Left lung (tissue), 4 donors: ENCODE measurements at regions not wholly inside any gene's neighbourhood (a gene's known extent, or its start where the extent isn't known, plus 50 kb on each side); places are given as distances from the start of the nearest gene placed in this dataset.

ENCODE experiments used
- ATAC-seq: fragments of 200-7000 bp; cut with Tn5 transposase; one replicate; pipeline ENCODE4 v1.9.1; 2020; ENCODE audit warnings: moderate library complexity
- DNase-seq, 4 donors: peaks; one replicate each; pipeline ENCODE4 v3.0.0-alpha.2; 2013 to 2020
- H3K27ac ChIP-seq, 2 donors: fragments of 200-600 bp; sonication (generic) in 1 of 2; one replicate each; pipeline versions ENCODE4 v1.5.0 to v1.8.0; 2020 to 2021
- H3K27me3 ChIP-seq, 2 donors: fragments of 200-600 bp; sonication (generic) in 1 of 2; one replicate each; pipeline versions ENCODE4 v1.5.0 to v1.8.0; 2020 to 2021
- H3K36me3 ChIP-seq, 2 donors: fragments of 200-600 bp; sonication (generic) in 1 of 2; one replicate each; pipeline versions ENCODE4 v1.5.0 to v1.8.0; 2020 to 2021
- H3K4me1 ChIP-seq, 2 donors: fragments of 200-600 bp; one replicate each; pipeline ENCODE4 v1.8.0; 2021
- H3K4me3 ChIP-seq, 2 donors: fragments of 200-600 bp; sonication (generic) in 1 of 2; one replicate each; pipeline versions ENCODE4 v1.5.0 to v1.8.0; 2020 to 2021; ENCODE audit warnings: mild to moderate bottlenecking in 1 of 2
- H3K9me3 ChIP-seq, 2 donors: fragments of 200-600 bp; sonication (generic) in 1 of 2; one replicate each; pipeline versions ENCODE4 v1.5.0 to v1.8.0; 2020 to 2021
- CTCF ChIP-seq, 2 donors: fragments of 200-600 bp; sonication (generic) in 1 of 2; IDR thresholded peaks; one replicate each; pipeline versions ENCODE4 v1.5.0 to v1.8.0; 2021; ENCODE audit warnings: antibody characterized with exemption in 2 of 2
- intact Hi-C, 2 donors: fragments of 100-400 bp; cut with DNase I; formaldehyde crosslinking; loops; one replicate each; pipeline versions ENCODE4 v1.11.2 to v1.14.2; 2022
- donor health status: DM: no; HTN: yes; CAD: no.
- donor health status: DM: no; HTN: no; CAD: no.

DNA sequence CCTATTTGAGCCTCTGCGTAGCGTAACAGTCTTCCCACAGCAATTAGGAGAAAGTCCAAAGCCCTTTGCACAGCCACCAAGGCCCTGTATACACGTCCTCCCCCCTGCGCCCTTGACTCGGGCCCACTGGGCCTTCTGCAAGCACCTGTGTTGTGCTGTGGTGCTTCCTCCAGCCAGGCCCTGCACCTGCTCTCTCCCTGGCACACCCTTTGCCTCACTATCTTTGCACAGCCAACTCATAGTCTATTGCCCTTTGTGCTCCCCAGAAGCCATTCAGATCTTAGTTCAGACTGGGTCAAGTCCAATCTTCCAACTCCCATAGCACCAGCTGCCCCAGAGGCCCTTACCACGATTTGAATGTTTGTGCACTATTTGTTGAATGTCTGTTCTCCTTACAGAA, 271.6 kb upstream of the MGAT5 start:
- H3K27ac ChIP-seq, result no peak overlapping the region
- no peak overlapping the region for H3K4me3 ChIP-seq
- no peaks in the 10 kb centered on the region for H3K36me3 ChIP-seq
- no peaks in the 10 kb centered on the region for H3K4me1 ChIP-seq
- ATAC-seq (no peak), DNase-seq (no peak)
- no peaks in the 10 kb centered on the region for H3K27me3 ChIP-seq
- H3K9me3 ChIP-seq, result peaks cover 0 to 2% of the 10 kb centered on the region in 2 donors
- intact Hi-C loops, result no loop called here
- TF ChIP-seq CTCF (IDR thresholded peaks at IDR 0.05), result no peak

- H3K4me3 ChIP-seq, result no peak overlapping the region
- intact Hi-C loops, result no loop called here
- peaks cover 0 to 2% of the 10 kb centered on the region in 2 donors for H3K9me3 ChIP-seq
- DNase-seq (no peak), ATAC-seq (no peak)
- H3K27me3 ChIP-seq, result no peaks in the 10 kb centered on the region
- no peak overlapping the region for H3K27ac ChIP-seq
- H3K4me1 ChIP-seq, result no peaks in the 10 kb centered on the region
- no peak for TF ChIP-seq CTCF (IDR thresholded peaks at IDR 0.05)
- H3K36me3 ChIP-seq, result no peaks in the 10 kb centered on the region
These were observed 268.3 kb upstream of the MGAT5 start for GRCh38 chr2:133985563-133985962.

GRCh38 chr2:133986081-133986837, 267.6 kb upstream of the MGAT5 start:
- ATAC-seq (peak; percentile 63), DNase-seq (no peak)
- intact Hi-C loops, result no loop called here
- Histone ChIP-seq H3K27ac (no peak overlapping the region), H3K36me3 (no peaks in the 10 kb centered on the region), H3K27me3 (no peaks in the 10 kb centered on the region), H3K4me3 (no peak overlapping the region), H3K9me3 (peaks cover 0 to 2% of the 10 kb centered on the region in 2 donors), H3K4me1 (no peaks in the 10 kb centered on the region)
- TF ChIP-seq CTCF (IDR thresholded peaks at IDR 0.05), result no peak

DNA sequence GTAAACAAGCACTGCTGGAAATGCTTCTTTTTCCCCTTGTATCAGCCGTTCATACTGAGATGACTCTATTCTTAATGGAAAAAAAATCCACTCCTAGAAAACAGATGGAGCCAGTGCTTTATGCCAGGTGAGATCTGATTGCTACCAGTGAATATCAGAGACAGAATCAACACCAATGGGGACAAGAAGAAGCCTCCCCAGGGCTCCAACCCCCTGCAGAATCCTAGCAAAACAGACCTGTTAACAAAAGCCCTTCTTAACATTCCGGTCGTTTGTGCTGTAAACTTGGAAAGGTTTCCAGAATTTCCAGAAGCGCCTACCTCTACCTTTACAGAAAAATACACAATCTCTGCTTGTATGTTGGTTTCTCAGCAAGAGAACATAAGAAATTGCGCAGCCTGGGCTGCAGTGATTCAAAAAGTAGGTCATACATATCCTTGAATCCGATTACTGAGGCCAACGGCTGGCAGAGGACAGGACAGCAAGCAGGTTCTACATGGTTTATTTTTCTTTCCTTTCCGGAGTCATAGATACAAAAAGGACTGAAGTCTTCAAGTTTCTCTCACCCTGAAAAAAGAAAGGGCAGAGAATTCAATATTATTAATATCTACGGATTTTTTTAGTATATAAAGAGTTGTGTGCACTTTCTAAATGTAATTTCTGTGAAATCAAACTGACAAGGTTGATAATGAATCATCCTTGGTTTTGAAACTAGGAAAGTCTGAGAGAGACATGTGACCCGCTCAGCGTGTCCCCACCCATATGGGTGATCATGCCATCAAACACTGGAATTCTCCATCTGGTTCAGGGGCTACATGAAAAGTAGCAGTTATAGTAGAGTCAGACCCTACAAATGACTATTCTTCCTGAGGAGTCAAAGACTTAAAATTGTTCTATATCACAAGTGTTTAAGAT, 266.7 kb upstream of the MGAT5 start:
- intact Hi-C loops, result no loop called here
- ATAC-seq, result no peak
- no peaks in the 10 kb centered on the region for H3K4me1 ChIP-seq

More for the DNA sequence above, 266.7 kb upstream of the MGAT5 start:
- Histone ChIP-seq H3K9me3 (peaks cover 0 to 2% of the 10 kb centered on the region in 2 donors), H3K36me3 (no peaks in the 10 kb centered on the region), H3K27ac (no peak overlapping the region), H3K4me3 (no peak overlapping the region), H3K27me3 (no peaks in the 10 kb centered on the region)
- DNase-seq, result no peak
- TF ChIP-seq CTCF (IDR thresholded peaks at IDR 0.05), result no peak
